ENCODE measurements at regions not wholly inside any gene's neighbourhood (a gene's known extent, or its start where the extent isn't known, plus 50 kb on each side); places are given as distances from the start of the nearest gene placed in this dataset.
"Not testable (repeated sequence)": the region's sequence is repeated elsewhere in the genome, so short reads cannot be mapped to it uniquely, and the experiment has no call there.

DNA sequence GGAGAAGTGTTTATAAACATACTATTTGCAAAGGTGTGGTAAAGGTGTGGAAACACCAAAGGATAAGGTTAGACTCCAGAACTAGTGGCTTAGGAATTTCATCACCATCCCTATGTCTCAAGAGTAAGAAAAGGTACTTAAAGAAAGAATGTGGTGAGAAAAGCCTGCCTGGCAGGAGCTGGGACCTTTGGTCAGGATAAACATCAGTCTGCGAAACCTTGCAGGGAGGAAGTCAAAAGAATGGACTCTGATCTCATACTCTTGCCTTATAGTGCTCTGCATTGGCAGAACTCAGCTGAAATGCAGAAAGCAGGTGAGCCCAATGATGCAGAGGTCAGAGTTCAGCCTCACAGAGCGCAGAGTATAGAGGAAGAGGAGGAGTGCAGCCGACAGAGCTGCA, 97.2 kb upstream of the NR3C2 start:
- H3K36me3 ChIP-seq (ENCODE audit: control insufficient read depth, insufficient read depth, low read length), result no peaks in the 10 kb centered on the region
- no peaks in the 10 kb centered on the region for H3K4me1 ChIP-seq (ENCODE audit: control insufficient read depth, insufficient read depth, low read length)
- no peak for DNase-seq
- H3K27ac Mint-ChIP-seq, result no peak overlapping the region
- intact Hi-C loops (cut with micrococcal nuclease), result no loop called here
- H3K9me3 Mint-ChIP-seq, result peaks cover 5 to 8% of the 10 kb centered on the region in 2 donors
- 91% methylated on average over 3 of the region's 3 CpGs for WGBS (ENCODE audit: insufficient coverage)
- no peaks in the 10 kb centered on the region for H3K27me3 Mint-ChIP-seq (ENCODE audit: low read depth in 2 of 2)
- no peaks in the 10 kb centered on the region for H3K4me1 Mint-ChIP-seq
- no peaks in the 10 kb centered on the region for H3K36me3 Mint-ChIP-seq
- H3K27me3 ChIP-seq (ENCODE audit: control insufficient read depth, insufficient read depth, low read length), result no peaks in the 10 kb centered on the region
- no peak for ATAC-seq
- H3K4me3 Mint-ChIP-seq, result no peak overlapping the region
- H3K4me3 ChIP-seq (ENCODE audit: low read length), result no peak overlapping the region
- H3K9me3 ChIP-seq (ENCODE audit: control insufficient read depth, insufficient read depth, low read length), result peaks cover 13% of the 10 kb centered on the region
- H3K27ac ChIP-seq (ENCODE audit: low read length), result no peak overlapping the region
- TF ChIP-seq CTCF (IDR thresholded peaks at IDR 0.05), result no peak

GRCh38 chr4:148533851-148534250, 91.6 kb upstream of the NR3C2 start:
- H3K4me3 Mint-ChIP-seq; H3K27me3 Mint-ChIP-seq (ENCODE audit: low read depth in 2 of 2); intact Hi-C loops (cut with micrococcal nuclease); H3K27me3 ChIP-seq (ENCODE audit: control insufficient read depth, insufficient read depth, low read length); H3K36me3 ChIP-seq (ENCODE audit: control insufficient read depth, insufficient read depth, low read length); DNase-seq; H3K27ac Mint-ChIP-seq; ATAC-seq; H3K4me1 ChIP-seq (ENCODE audit: control insufficient read depth, insufficient read depth, low read length); H3K27ac ChIP-seq (ENCODE audit: low read length); H3K4me3 ChIP-seq (ENCODE audit: low read length); H3K4me1 Mint-ChIP-seq: not testable (repeated sequence)
- peaks cover 16 to 18% of the 10 kb centered on the region in 2 donors for H3K9me3 Mint-ChIP-seq
- peaks cover 14% of the 10 kb centered on the region for H3K36me3 Mint-ChIP-seq
- 71% methylated on average over 1 of the region's 1 CpG for WGBS (ENCODE audit: insufficient coverage)
- peaks cover 13% of the 10 kb centered on the region for H3K9me3 ChIP-seq (ENCODE audit: control insufficient read depth, insufficient read depth, low read length)

DNA sequence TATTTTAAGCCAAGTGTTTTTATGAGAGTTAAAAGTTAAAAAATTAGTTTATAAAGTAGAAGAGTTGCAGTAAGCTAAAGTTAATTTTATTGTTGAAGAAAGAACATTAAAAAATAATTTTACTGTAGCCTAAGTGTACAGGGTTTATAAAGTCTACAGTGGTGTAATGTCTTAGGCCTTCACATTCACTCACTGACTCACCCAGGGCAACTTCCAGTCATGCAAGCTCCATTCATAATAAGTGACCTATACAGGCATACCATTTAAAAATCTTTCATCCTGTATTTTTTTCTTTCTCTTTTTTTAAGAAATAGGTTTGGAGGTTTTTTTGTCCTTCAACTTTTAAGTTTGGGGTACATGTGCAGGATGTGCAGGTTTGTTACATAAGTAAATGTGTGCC, 87.9 kb upstream of the NR3C2 start:
- Mint-ChIP-seq H3K27me3 (ENCODE audit: low read depth in 2 of 2) (no peaks in the 10 kb centered on the region), H3K4me1 (no peaks in the 10 kb centered on the region), H3K36me3 (peaks cover 14% of the 10 kb centered on the region), H3K9me3 (peaks cover 13 to 25% of the 10 kb centered on the region in 2 donors), H3K27ac (no peak overlapping the region), H3K4me3 (no peak overlapping the region)
- Histone ChIP-seq H3K9me3 (ENCODE audit: control insufficient read depth, insufficient read depth, low read length) (peaks cover 2% of the 10 kb centered on the region), H3K4me3 (ENCODE audit: low read length) (no peak overlapping the region), H3K27ac (ENCODE audit: low read length) (no peak overlapping the region), H3K36me3 (ENCODE audit: control insufficient read depth, insufficient read depth, low read length) (no peaks in the 10 kb centered on the region), H3K27me3 (ENCODE audit: control insufficient read depth, insufficient read depth, low read length) (no peaks in the 10 kb centered on the region), H3K4me1 (ENCODE audit: control insufficient read depth, insufficient read depth, low read length) (no peaks in the 10 kb centered on the region)
- no peak for TF ChIP-seq CTCF (IDR thresholded peaks at IDR 0.05)
- no peak for ATAC-seq
- intact Hi-C loops (cut with micrococcal nuclease), result no loop called here
- no peak for DNase-seq

- Histone ChIP-seq H3K36me3 (ENCODE audit: control insufficient read depth, insufficient read depth, low read length) (no peaks in the 10 kb centered on the region), H3K4me1 (ENCODE audit: control insufficient read depth, insufficient read depth, low read length) (no peaks in the 10 kb centered on the region), H3K27me3 (ENCODE audit: control insufficient read depth, insufficient read depth, low read length) (no peaks in the 10 kb centered on the region), H3K27ac (ENCODE audit: low read length) (no peak overlapping the region), H3K9me3 (ENCODE audit: control insufficient read depth, insufficient read depth, low read length) (no peaks in the 10 kb centered on the region), H3K4me3 (ENCODE audit: low read length) (no peak overlapping the region)
- H3K27ac Mint-ChIP-seq, result no peak overlapping the region
- no peaks in the 10 kb centered on the region for H3K36me3 Mint-ChIP-seq
- H3K4me3 Mint-ChIP-seq, result no peak overlapping the region
- H3K27me3 Mint-ChIP-seq (ENCODE audit: low read depth in 2 of 2), result no peaks in the 10 kb centered on the region
- TF ChIP-seq CTCF (IDR thresholded peaks at IDR 0.05), result no peak
- peaks cover 0 to 10% of the 10 kb centered on the region in 2 donors for H3K9me3 Mint-ChIP-seq
- intact Hi-C loops (cut with micrococcal nuclease), result no loop called here
- DNase-seq (no peak), ATAC-seq (no peak)
- no peaks in the 10 kb centered on the region for H3K4me1 Mint-ChIP-seq
Measured at GRCh38 chr4:148527571-148527970, 85.4 kb upstream of the NR3C2 start.

Measured in natural killer cell (primary cell).